ENCODE measurements at regions not wholly inside any gene's neighbourhood (a gene's known extent, or its start where the extent isn't known, plus 50 kb on each side); places are given as distances from the start of the nearest gene placed in this dataset.

DNA sequence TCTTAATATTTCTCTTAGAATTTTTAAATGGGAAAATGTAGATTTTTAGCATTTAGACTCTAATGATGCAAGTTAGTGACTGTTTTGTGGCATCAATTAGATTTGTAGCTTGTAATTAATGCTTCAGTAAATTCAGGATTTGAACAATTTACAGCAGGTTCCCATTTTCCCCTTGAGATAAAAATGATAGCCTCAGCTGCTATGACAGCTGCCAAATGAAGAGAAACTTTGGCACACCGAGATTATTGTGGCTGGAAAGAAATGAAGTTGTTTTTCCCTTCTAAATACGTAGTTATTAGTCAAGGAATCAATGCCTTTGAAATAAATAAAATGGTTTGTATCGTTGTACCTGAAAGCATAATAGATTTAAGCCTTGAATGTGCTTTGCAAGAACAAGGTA lies 206.4 kb upstream of the P2RY1 start:
- no peak overlapping the region for H3K4me3 ChIP-seq (ENCODE audit: insufficient read depth, low read length)
- H3K4me1 ChIP-seq (ENCODE audit: insufficient read depth, low read length): no peaks in the 10 kb centered on the region
- no peak overlapping the region for H3K4me2 ChIP-seq (ENCODE audit: insufficient read depth, low read length)
- H4K20me1 ChIP-seq (ENCODE audit: insufficient read depth, low read length): no peaks in the 10 kb centered on the region
- H3K36me3 ChIP-seq (ENCODE audit: insufficient read depth, low read length): no peaks in the 10 kb centered on the region
- H3K27me3 ChIP-seq (ENCODE audit: insufficient read depth, low read length): peaks cover 5% of the 10 kb centered on the region
- DNase-seq (ENCODE audit: insufficient read length, low spot score, missing footprints): no peak
- no peak overlapping the region for H3K27ac ChIP-seq (ENCODE audit: low read depth, low read length)
- no peaks in the 10 kb centered on the region for H3K9me3 ChIP-seq (ENCODE audit: low read depth, low read length)
- no peak overlapping the region for H2AFZ ChIP-seq (ENCODE audit: low read length)
- TF ChIP-seq, protein P1, sequence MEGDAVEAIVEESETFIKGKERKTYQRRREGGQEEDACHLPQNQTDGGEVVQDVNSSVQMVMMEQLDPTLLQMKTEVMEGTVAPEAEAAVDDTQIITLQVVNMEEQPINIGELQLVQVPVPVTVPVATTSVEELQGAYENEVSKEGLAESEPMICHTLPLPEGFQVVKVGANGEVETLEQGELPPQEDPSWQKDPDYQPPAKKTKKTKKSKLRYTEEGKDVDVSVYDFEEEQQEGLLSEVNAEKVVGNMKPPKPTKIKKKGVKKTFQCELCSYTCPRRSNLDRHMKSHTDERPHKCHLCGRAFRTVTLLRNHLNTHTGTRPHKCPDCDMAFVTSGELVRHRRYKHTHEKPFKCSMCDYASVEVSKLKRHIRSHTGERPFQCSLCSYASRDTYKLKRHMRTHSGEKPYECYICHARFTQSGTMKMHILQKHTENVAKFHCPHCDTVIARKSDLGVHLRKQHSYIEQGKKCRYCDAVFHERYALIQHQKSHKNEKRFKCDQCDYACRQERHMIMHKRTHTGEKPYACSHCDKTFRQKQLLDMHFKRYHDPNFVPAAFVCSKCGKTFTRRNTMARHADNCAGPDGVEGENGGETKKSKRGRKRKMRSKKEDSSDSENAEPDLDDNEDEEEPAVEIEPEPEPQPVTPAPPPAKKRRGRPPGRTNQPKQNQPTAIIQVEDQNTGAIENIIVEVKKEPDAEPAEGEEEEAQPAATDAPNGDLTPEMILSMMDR (IDR thresholded peaks at IDR 0.05; ENCODE audit: extremely low read depth, low read depth, low read length): no peak
- H3K79me2 ChIP-seq (ENCODE audit: insufficient read depth, low read length): no peaks in the 10 kb centered on the region

DNA sequence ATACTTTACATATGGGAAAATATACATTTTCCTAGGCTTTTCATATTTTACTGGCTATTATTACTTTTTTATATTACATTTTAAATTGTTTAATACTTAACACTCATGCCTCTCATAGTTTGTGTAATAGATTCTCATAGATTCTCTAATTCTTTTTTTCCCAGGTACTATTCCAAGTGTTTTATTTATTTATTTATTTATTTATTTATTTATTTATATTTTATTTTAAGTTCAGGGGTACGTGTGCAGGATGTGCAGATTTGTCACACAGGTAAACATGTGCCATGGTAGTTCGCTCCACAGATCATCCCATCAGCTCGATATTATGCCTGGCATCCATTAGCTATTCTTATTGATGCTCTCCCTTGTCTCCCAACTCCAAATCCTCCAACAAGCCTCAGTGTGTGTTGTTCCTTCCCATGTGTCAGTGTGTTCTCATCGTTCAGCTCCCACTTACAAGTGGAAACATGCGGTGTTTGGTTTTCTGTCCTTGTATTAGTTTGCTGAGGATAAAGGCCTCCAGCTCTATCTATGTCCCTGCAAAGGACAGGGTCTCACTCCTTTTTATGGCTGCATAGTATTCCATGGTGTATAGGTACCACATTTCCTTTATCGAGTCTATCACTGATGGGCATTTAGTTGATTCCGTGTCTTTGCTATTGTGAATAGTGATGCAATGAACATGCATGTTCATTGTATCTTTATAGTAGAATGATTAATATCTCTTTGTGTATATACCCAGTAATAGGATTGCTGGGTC lies 205.4 kb upstream of the P2RY1 start:
- no peaks in the 10 kb centered on the region for H4K20me1 ChIP-seq (ENCODE audit: insufficient read depth, low read length)
- no peak overlapping the region for H3K27ac ChIP-seq (ENCODE audit: low read depth, low read length)
- no peaks in the 10 kb centered on the region for H3K4me1 ChIP-seq (ENCODE audit: insufficient read depth, low read length)
- H3K79me2 ChIP-seq (ENCODE audit: insufficient read depth, low read length): no peaks in the 10 kb centered on the region
- H3K27me3 ChIP-seq (ENCODE audit: insufficient read depth, low read length): no peaks in the 10 kb centered on the region
- no peaks in the 10 kb centered on the region for H3K36me3 ChIP-seq (ENCODE audit: insufficient read depth, low read length)
- TF ChIP-seq, protein P1 (IDR thresholded peaks at IDR 0.05; ENCODE audit: extremely low read depth, low read depth, low read length): no peak
- no peak overlapping the region for H3K4me3 ChIP-seq (ENCODE audit: insufficient read depth, low read length)
- no peak for DNase-seq (ENCODE audit: insufficient read length, low spot score, missing footprints)
- no peaks in the 10 kb centered on the region for H3K9me3 ChIP-seq (ENCODE audit: low read depth, low read length)
- H2AFZ ChIP-seq (ENCODE audit: low read length): no peak overlapping the region
- H3K4me2 ChIP-seq (ENCODE audit: insufficient read depth, low read length): no peak overlapping the region

DNA sequence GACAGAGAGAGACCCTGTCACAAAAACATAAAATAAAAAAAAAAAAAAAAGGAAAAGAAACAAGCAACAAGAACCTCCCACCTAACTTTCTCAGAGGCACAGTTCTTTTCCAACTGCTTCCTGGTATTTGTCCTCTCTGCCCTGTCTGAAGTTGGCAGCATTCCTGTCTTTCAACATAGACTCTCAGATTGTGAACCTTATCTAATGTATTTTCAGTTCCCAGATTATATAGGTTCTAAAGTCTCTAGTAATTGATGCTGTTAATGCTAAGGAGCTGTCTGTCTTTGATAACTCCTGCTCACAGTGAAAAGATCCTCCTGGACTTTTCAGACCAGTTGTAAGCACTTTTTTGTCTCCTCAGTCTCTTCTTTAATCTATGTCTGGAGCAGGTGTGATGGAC lies 199.5 kb upstream of the P2RY1 start:
- no peaks in the 10 kb centered on the region for H3K9me3 ChIP-seq (ENCODE audit: low read depth, low read length)
- no peak overlapping the region for H3K4me3 ChIP-seq (ENCODE audit: insufficient read depth, low read length)
- H3K27me3 ChIP-seq (ENCODE audit: insufficient read depth, low read length): no peaks in the 10 kb centered on the region
- H3K4me1 ChIP-seq (ENCODE audit: insufficient read depth, low read length): no peaks in the 10 kb centered on the region
- no peaks in the 10 kb centered on the region for H4K20me1 ChIP-seq (ENCODE audit: insufficient read depth, low read length)
- TF ChIP-seq, protein P1 (IDR thresholded peaks at IDR 0.05; ENCODE audit: extremely low read depth, low read depth, low read length): no peak
- H3K79me2 ChIP-seq (ENCODE audit: insufficient read depth, low read length): no peaks in the 10 kb centered on the region
- no peak overlapping the region for H3K4me2 ChIP-seq (ENCODE audit: insufficient read depth, low read length)
- DNase-seq (ENCODE audit: insufficient read length, low spot score, missing footprints): no peak
- no peaks in the 10 kb centered on the region for H3K36me3 ChIP-seq (ENCODE audit: insufficient read depth, low read length)
- H2AFZ ChIP-seq (ENCODE audit: low read length): no peak overlapping the region
- no peak overlapping the region for H3K27ac ChIP-seq (ENCODE audit: low read depth, low read length)

DNA sequence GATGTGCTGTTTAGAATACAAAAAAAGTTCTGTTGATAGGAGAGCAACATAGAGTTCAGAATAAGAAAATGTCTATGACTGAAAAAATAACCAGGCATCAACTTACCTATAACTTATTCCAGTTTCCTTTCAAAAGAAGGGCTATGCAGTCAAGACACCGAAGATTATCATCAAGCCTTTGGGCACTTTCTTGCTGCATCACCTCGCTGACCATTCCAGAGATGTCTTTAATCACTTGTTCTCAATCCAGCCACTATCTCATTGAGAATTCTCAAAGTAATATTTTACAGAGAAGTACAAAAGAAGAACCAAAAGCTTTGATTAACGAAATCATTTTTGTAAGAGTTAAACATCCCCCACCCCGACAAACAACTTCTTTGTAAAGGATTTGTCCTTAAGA lies 198.3 kb upstream of the P2RY1 start:
- Histone ChIP-seq H3K36me3 (ENCODE audit: insufficient read depth, low read length) (no peaks in the 10 kb centered on the region), H3K27me3 (ENCODE audit: insufficient read depth, low read length) (no peaks in the 10 kb centered on the region), H3K4me2 (ENCODE audit: insufficient read depth, low read length) (no peak overlapping the region), H2AFZ (ENCODE audit: low read length) (no peak overlapping the region), H3K4me3 (ENCODE audit: insufficient read depth, low read length) (no peak overlapping the region), H3K4me1 (ENCODE audit: insufficient read depth, low read length) (no peaks in the 10 kb centered on the region), H3K27ac (ENCODE audit: low read depth, low read length) (no peak overlapping the region), H4K20me1 (ENCODE audit: insufficient read depth, low read length) (no peaks in the 10 kb centered on the region), H3K79me2 (ENCODE audit: insufficient read depth, low read length) (no peaks in the 10 kb centered on the region), H3K9me3 (ENCODE audit: low read depth, low read length) (no peaks in the 10 kb centered on the region)
- TF ChIP-seq, protein P1 (IDR thresholded peaks at IDR 0.05; ENCODE audit: extremely low read depth, low read depth, low read length): no peak
- no peak for DNase-seq (ENCODE audit: insufficient read length, low spot score, missing footprints)

Data from osteoblast (primary cell).